OCI-LY7 (cell line): ENCODE measurements at regions not wholly inside any gene's neighbourhood (a gene's known extent, or its start where the extent isn't known, plus 50 kb on each side); places are given as distances from the start of the nearest gene placed in this dataset.

Source experiments
- BruUV-seq: library from RNA; stranded (reverse); fragments of 400-500 nt; replicated peaks from 2 replicates; lab custom pipeline; 2021; lab: Mats Ljungman, UMichigan
- CTCF ChIA-PET: fragments of 300-600 bp; sonication (Branson Sonifier 250); formaldehyde crosslinking; loops from one replicate; lab custom pipeline; 2022; ENCODE audit warnings: antibody characterized with exemption; ENCODE audit not compliant: unreplicated experiment; lab: Charles Lee
- POLR2A ChIA-PET: fragments of 300-600 bp; sonication (Branson Sonifier 250); formaldehyde crosslinking; loops from one replicate; lab custom pipeline; 2022; ENCODE audit warnings: antibody characterized with exemption; lab: Charles Lee
- DNase-seq: peaks from one replicate; pipeline ENCODE4 v3.0.0-alpha.2; 2015; ENCODE audit warnings: low spot score
- H2AFZ ChIP-seq: fragments of 200-600 bp; sonication (generic), shearing (Covaris generic); 2 replicates; pipeline ENCODE4 v1.6.1; 2014; ENCODE audit warnings: mild to moderate bottlenecking, antibody characterized with exemption, low read length, moderate library complexity
- H3K27ac ChIP-seq: fragments of 200-600 bp; sonication (generic); 2 replicates; pipeline ENCODE4 v1.5.1; 2014; ENCODE audit warnings: mixed run types, low read depth, mild to moderate bottlenecking, moderate library complexity, low read length, inconsistent platforms; ENCODE audit not compliant: poor library complexity, severe bottlenecking
- H3K36me3 ChIP-seq: fragments of 200-600 bp; sonication (generic); 2 replicates; pipeline ENCODE4 v1.6.1; 2014; ENCODE audit warnings: mild to moderate bottlenecking, antibody characterized with exemption, low read length, moderate library complexity, mixed read lengths; ENCODE audit not compliant: insufficient read depth
- H3K4me1 ChIP-seq: fragments of 200-600 bp; sonication (generic); 2 replicates; pipeline ENCODE4 v1.5.1; 2014; ENCODE audit warnings: mild to moderate bottlenecking, low read length; ENCODE audit not compliant: insufficient read depth, poor library complexity, severe bottlenecking
- H3K4me2 ChIP-seq: fragments of 200-600 bp; sonication (generic); 2 replicates; pipeline ENCODE4 v1.6.1; 2014; ENCODE audit warnings: mild to moderate bottlenecking, low read length
- H3K4me3 ChIP-seq: fragments of 200-600 bp; sonication (generic); 2 replicates; pipeline ENCODE4 v1.5.1; 2014; ENCODE audit warnings: mild to moderate bottlenecking, low read depth, low read length; ENCODE audit not compliant: poor library complexity, severe bottlenecking
- H3K79me2 ChIP-seq: fragments of 200-600 bp; sonication (generic); 2 replicates; pipeline ENCODE4 v1.6.1; 2016; ENCODE audit warnings: low read depth, mild to moderate bottlenecking, low read length, moderate library complexity, mixed read lengths; ENCODE audit not compliant: insufficient read depth
- H3K9me2 ChIP-seq: fragments of 200-600 bp; sonication (generic); 2 replicates; pipeline ENCODE4 v1.6.1; 2016; ENCODE audit warnings: mild to moderate bottlenecking, low read length, mixed read lengths; ENCODE audit not compliant: insufficient read depth
- H3K9me3 ChIP-seq: fragments of 200-600 bp; sonication (generic); 2 replicates; pipeline ENCODE4 v1.6.1; 2014; ENCODE audit warnings: mild to moderate bottlenecking, mixed run types, low read length, mixed read lengths
- H4K20me1 ChIP-seq: fragments of 200-600 bp; sonication (generic); 2 replicates; pipeline ENCODE4 v1.6.1; 2014; ENCODE audit warnings: mild to moderate bottlenecking, antibody characterized with exemption, low read length, moderate library complexity, mixed read lengths; ENCODE audit not compliant: insufficient read depth
- CTCF ChIP-seq: fragments of 200-600 bp; sonication (generic); conservative IDR thresholded peaks from 2 replicates; pipeline ENCODE4 v1.5.1; 2014; ENCODE audit warnings: mild to moderate bottlenecking, antibody characterized with exemption, low read length, moderate library complexity, mixed read lengths
- EZH2phosphoT487 ChIP-seq: fragments of 200-600 bp; sonication (generic); IDR thresholded peaks from 2 replicates; pipeline ENCODE4 v1.6.1; 2018; ENCODE audit warnings: low read depth, borderline replicate concordance, mild to moderate bottlenecking, mixed run types, antibody characterized with exemption, low read length, moderate library complexity, mixed read lengths
- intact Hi-C: fragments of 100-400 bp; cut with micrococcal nuclease; formaldehyde crosslinking; loops from one replicate; pipeline ENCODE4 v1.10.0; 2022; ENCODE audit not compliant: unreplicated experiment

GRCh38 chr20:54707801-54708200 is 232.4 kb downstream of the DOK5 start:
- intact Hi-C loops = no loop called here
- Histone ChIP-seq H3K36me3 (no peaks in the 10 kb centered on the region), H2AFZ (no peak overlapping the region), H3K4me2 (no peak overlapping the region), H3K9me2 (no peaks in the 10 kb centered on the region), H3K4me1 (no peaks in the 10 kb centered on the region), H3K4me3 (no peak overlapping the region), H3K79me2 (no peaks in the 10 kb centered on the region), H3K9me3 (no peaks in the 10 kb centered on the region), H3K27ac (no peak overlapping the region), H4K20me1 (no peaks in the 10 kb centered on the region)
- ChIA-PET POLR2A (no interaction called here), CTCF (no interaction called here)
- BruUV-seq = no TSS peak
- no peak for DNase-seq
- TF ChIP-seq EZH2phosphoT487 = no peak
- no peak for TF ChIP-seq CTCF

- CTCF ChIA-PET = no interaction called here
- Histone ChIP-seq H3K27ac (no peak overlapping the region), H3K79me2 (no peaks in the 10 kb centered on the region), H3K4me3 (no peak overlapping the region), H3K4me2 (no peak overlapping the region), H4K20me1 (no peaks in the 10 kb centered on the region), H3K9me2 (no peaks in the 10 kb centered on the region), H3K9me3 (no peaks in the 10 kb centered on the region), H2AFZ (no peak overlapping the region), H3K36me3 (no peaks in the 10 kb centered on the region), H3K4me1 (no peaks in the 10 kb centered on the region)
- no peak for DNase-seq
- no peak for TF ChIP-seq EZH2phosphoT487
- TF ChIP-seq CTCF = no peak
- POLR2A ChIA-PET = no interaction called here
- BruUV-seq = no TSS peak
- intact Hi-C loops = no loop called here
Observed at GRCh38 chr20:54706581-54706980, 231.2 kb downstream of the DOK5 start.

- H3K4me3 ChIP-seq = no peak overlapping the region
- H3K4me1 ChIP-seq = no peaks in the 10 kb centered on the region
- no peak overlapping the region for H3K4me2 ChIP-seq
- intact Hi-C loops = no loop called here
- ChIA-PET POLR2A (interaction anchor here (0.6 kb wide), 1 partner anchor 743 kb away, joined by 3 read pairs; no protein-coding TSS in a partner anchor), CTCF (no interaction called here)
- TF ChIP-seq CTCF (no peak), EZH2phosphoT487 (no peak)
- H2AFZ ChIP-seq = no peak overlapping the region
- H3K9me3 ChIP-seq = no peaks in the 10 kb centered on the region
- BruUV-seq = no TSS peak
- H3K36me3 ChIP-seq = no peaks in the 10 kb centered on the region
- DNase-seq = no peak
- H4K20me1 ChIP-seq = no peaks in the 10 kb centered on the region
- no peaks in the 10 kb centered on the region for H3K9me2 ChIP-seq
- no peak overlapping the region for H3K27ac ChIP-seq
- H3K79me2 ChIP-seq = no peaks in the 10 kb centered on the region
Observed at GRCh38 chr20:54704032-54704635, 228.7 kb downstream of the DOK5 start.
